ENCODE measurements at regions not wholly inside any gene's neighbourhood (a gene's known extent, or its start where the extent isn't known, plus 50 kb on each side); places are given as distances from the start of the nearest gene placed in this dataset.

- no peak for DNase-seq (ENCODE audit: low read depth)
Measured at GRCh38 chr18:78192054-78192453, 787.6 kb upstream of the SALL3 start.

- DNase-seq (ENCODE audit: low read depth), result no peak
Measured at GRCh38 chr18:78196280-78196679, 783.3 kb upstream of the SALL3 start.

- DNase-seq (ENCODE audit: low read depth), result no peak
Measured at GRCh38 chr18:78199002-78199401, 780.6 kb upstream of the SALL3 start.

- DNase-seq (ENCODE audit: low read depth), result no peak
Measured at GRCh38 chr18:78199611-78200010, 780.0 kb upstream of the SALL3 start.

GRCh38 chr18:78207942-78208341 is 771.7 kb upstream of the SALL3 start:
- DNase-seq (ENCODE audit: low read depth), result no peak

GRCh38 chr18:78208461-78208860 is 771.2 kb upstream of the SALL3 start:
- DNase-seq (ENCODE audit: low read depth), result no peak

- DNase-seq (ENCODE audit: low read depth), result no peak
Measured at GRCh38 chr18:78213361-78213994, 766.1 kb upstream of the SALL3 start.

GRCh38 chr18:78221496-78221895 is 758.1 kb upstream of the SALL3 start:
- DNase-seq (ENCODE audit: low read depth), result no peak

GRCh38 chr18:78228974-78229373 is 750.6 kb upstream of the SALL3 start:
- no peak for DNase-seq (ENCODE audit: low read depth)

GRCh38 chr18:78230911-78231310 is 748.7 kb upstream of the SALL3 start:
- DNase-seq (ENCODE audit: low read depth), result no peak

GRCh38 chr18:78232196-78232595 is 747.4 kb upstream of the SALL3 start:
- no peak for DNase-seq (ENCODE audit: low read depth)

- no peak for DNase-seq (ENCODE audit: low read depth)
Measured at GRCh38 chr18:78237864-78238263, 741.8 kb upstream of the SALL3 start.

GRCh38 chr18:78238404-78239089 is 741.1 kb upstream of the SALL3 start:
- DNase-seq (ENCODE audit: low read depth), result no peak

- no peak for DNase-seq (ENCODE audit: low read depth)
Measured at GRCh38 chr18:78239090-78239457, 740.5 kb upstream of the SALL3 start.

GRCh38 chr18:78240101-78240500 is 739.5 kb upstream of the SALL3 start:
- DNase-seq (ENCODE audit: low read depth), result no peak

- DNase-seq (ENCODE audit: low read depth), result no peak
Measured at GRCh38 chr18:78240627-78241252, 738.9 kb upstream of the SALL3 start.

- DNase-seq (ENCODE audit: low read depth), result no peak
Measured at GRCh38 chr18:78241535-78242253, 737.9 kb upstream of the SALL3 start.

GRCh38 chr18:78242254-78242643 is 737.4 kb upstream of the SALL3 start:
- DNase-seq (ENCODE audit: low read depth), result no peak

GRCh38 chr18:78242806-78243205 is 736.8 kb upstream of the SALL3 start:
- DNase-seq (ENCODE audit: low read depth), result no peak

- no peak for DNase-seq (ENCODE audit: low read depth)
Measured at GRCh38 chr18:78244779-78245178, 734.8 kb upstream of the SALL3 start.

GRCh38 chr18:78245451-78245850 is 734.2 kb upstream of the SALL3 start:
- no peak for DNase-seq (ENCODE audit: low read depth)

GRCh38 chr18:78246050-78246449 is 733.6 kb upstream of the SALL3 start:
- DNase-seq (ENCODE audit: low read depth), result no peak

Data from HT1080 (cell line).